ENCODE measurements at regions not wholly inside any gene's neighbourhood (a gene's known extent, or its start where the extent isn't known, plus 50 kb on each side); places are given as distances from the start of the nearest gene placed in this dataset.
"Not testable (repeated sequence)": the region's sequence is repeated elsewhere in the genome, so short reads cannot be mapped to it uniquely, and the experiment has no call there.

GRCh38 chr12:38016602-38017001 lies 300.0 kb upstream of the ALG10B start:
- DNase-seq = no peak

GRCh38 chr12:38025916-38026315 lies 290.7 kb upstream of the ALG10B start:
- DNase-seq = no peak

- no peak for DNase-seq
These were observed 263.5 kb upstream of the ALG10B start for GRCh38 chr12:38053113-38053512.

GRCh38 chr12:38053655-38054464 lies 262.7 kb upstream of the ALG10B start:
- DNase-seq = no peak

- no peak for DNase-seq
These were observed 259.6 kb upstream of the ALG10B start for GRCh38 chr12:38056701-38057689.

GRCh38 chr12:38099686-38100085 lies 216.9 kb upstream of the ALG10B start:
- no peak for DNase-seq

GRCh38 chr12:38101753-38102152 lies 214.8 kb upstream of the ALG10B start:
- no peak for DNase-seq

DNA sequence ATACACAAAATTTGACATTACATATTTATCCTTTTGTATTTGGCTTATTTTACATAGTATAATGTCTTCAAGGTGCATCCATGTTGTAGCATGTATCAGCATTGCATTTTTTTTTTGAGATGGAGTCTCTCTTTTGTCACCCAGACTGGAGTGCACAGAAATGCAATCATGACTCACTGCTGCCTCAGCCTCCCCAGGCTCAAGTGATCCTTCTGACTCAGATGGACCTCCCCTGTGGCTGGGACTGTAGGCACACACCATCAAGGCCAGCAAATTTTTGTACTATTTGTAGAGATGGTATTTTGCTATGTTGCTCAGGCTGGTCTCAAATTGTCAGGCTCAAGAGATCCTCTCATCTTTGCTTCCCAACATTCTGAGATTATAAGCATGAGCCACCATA lies 214.4 kb upstream of the ALG10B start:
- DNase-seq = no peak

- DNase-seq = no peak
These were observed 206.4 kb upstream of the ALG10B start for GRCh38 chr12:38110026-38110699.

GRCh38 chr12:38113991-38114390 lies 202.6 kb upstream of the ALG10B start:
- no peak for DNase-seq

- DNase-seq = no peak
These were observed 199.6 kb upstream of the ALG10B start for GRCh38 chr12:38116968-38117367.

DNA sequence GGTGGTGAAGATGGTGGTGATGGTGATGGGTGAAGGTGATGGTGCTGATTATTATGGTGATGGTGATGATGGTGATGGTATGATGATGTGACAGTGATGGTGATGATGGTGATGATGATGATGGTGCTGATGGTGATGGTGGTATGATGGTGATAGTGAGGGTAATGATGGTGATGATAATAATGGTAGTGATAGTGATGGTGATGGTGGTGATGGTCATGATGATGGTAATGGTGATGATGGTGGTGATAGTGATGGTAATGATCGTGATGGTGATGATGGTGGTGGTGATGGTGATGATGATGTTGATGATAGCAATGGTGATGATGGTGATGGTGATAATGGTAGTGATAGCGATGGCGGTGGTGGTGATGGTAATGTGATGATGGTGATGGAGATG lies 197.9 kb upstream of the ALG10B start:
- DNase-seq = no peak

DNA sequence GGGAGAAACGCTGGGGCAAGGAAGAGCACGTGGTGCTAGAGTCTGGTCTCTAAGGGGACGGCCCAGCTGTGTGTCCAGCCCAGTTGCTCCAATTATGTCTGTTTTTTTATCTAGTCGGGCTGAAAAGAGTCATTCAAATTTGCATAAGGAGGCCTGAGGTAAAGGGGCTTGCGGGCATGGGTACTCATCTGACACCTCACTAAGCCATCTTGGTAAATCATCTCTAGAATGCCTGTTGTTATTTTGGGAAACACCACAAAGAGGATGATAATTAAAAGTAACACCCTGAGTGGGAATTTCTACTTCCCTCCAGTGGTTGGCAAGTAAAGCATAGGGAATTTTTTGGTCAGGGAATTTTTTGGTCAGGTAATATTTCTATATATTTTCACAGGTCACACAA lies 196.1 kb upstream of the ALG10B start:
- no peak for DNase-seq

GRCh38 chr12:38123028-38123427 lies 193.5 kb upstream of the ALG10B start:
- not testable (repeated sequence) for DNase-seq

DNA sequence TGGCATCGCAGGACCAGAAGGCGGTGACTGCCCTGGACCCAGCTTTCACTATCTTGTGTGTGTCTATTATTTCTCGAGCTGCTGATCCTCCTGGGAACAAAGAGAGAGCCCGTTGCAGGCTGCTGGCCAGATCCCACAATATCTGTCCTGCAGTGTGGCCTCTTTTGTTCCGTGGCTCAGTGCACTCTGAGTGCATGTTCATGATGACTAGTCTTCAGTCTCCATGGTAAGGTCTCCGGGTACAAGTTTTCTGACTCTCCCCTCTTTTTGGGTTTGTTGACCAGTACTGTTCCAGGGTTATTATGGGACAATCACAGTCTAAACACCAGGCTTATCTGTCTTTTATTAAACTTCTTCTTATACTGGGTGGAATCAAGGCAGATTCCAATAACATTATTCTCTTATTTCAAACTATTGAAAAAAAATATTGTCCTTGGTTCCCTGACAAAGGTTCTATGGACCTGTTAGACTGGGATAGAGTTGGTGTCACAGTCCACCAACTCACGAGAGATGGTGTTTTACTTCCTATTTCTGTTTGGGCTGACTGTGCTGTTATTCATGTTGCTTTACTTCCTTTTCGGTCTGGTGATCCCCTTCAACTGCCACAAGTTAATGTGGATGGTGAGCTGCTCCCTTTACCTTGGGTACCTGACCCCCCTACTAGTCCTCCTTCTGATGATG lies 192.9 kb upstream of the ALG10B start:
- DNase-seq = no peak

- DNase-seq = no peak
These were observed 192.1 kb upstream of the ALG10B start for GRCh38 chr12:38124247-38125012.

DNA sequence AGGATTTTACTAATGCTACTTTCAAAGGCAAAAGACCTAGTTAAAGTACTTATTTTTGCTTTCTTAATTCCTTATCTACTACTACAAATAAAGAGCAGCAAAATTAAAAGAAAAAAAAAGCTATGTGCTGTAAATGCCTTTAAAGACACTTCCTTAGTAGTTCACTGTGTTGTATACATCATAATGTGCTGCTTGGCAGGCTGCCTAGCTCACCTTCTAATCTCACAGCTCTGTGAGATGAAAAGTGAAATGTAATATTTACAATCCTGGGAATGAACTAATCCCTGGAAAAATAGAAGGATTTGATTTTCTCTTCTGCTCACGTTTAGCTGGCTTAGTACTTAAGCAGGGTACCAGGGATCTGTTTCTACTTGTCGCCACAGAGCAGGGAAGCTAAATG lies 184.4 kb upstream of the ALG10B start:
- no peak for DNase-seq

GRCh38 chr12:38137287-38137686 lies 179.3 kb upstream of the ALG10B start:
- DNase-seq = no peak

DNA sequence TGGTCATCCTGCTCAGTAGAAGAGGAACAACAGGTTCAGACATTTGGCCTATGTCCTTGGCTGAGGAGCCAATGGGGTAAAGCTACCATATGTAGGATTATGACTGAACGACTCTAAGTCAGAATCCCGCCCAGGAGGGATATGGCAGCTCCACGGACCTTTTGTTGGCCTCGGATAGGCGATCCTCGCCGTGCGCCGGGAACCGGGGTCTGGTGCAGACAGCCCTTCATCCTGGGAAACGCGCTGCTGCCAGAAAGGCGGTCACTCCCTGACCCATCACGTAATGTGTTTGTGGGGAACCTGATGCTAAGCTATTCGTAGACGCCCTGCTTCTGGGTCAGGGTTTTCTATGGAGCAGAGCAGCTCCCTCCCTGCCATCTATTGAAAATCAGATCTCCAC lies 178.9 kb upstream of the ALG10B start:
- DNase-seq = no peak

GRCh38 chr12:38138225-38139221 lies 178.1 kb upstream of the ALG10B start:
- DNase-seq = peak; percentile 69

- no peak for DNase-seq
These were observed 177.1 kb upstream of the ALG10B start for GRCh38 chr12:38139456-38139855.

Measured in femur (tissue), 1 donor.